ENCODE measurements at regions not wholly inside any gene's neighbourhood (a gene's known extent, or its start where the extent isn't known, plus 50 kb on each side); places are given as distances from the start of the nearest gene placed in this dataset.

- TF ChIP-seq CTCF (IDR thresholded peaks at IDR 0.05) (no peak), POLR2A (IDR thresholded peaks at IDR 0.05) (no peak), EP300 (IDR thresholded peaks at IDR 0.05) (no peak)
These were observed 387.0 kb upstream of the SEMA3D start for GRCh38 chr7:85573844-85574243.
